WTC11 (cell line): ENCODE measurements at regions not wholly inside any gene's neighbourhood (a gene's known extent, or its start where the extent isn't known, plus 50 kb on each side); places are given as distances from the start of the nearest gene placed in this dataset.

Experiments used
- ATAC-seq: fragments of 200-7000 bp; cut with Tn5 transposase; 2 replicates; pipeline ENCODE4 v1.10.0; 2021; ENCODE audit warnings: mild to moderate bottlenecking, moderate library complexity
- CTCF ChIA-PET: fragments of 300-600 bp; sonication (Branson Sonifier 250); formaldehyde crosslinking; loops from one replicate; lab custom pipeline; 2021; ENCODE audit warnings: antibody characterized with exemption; lab: Charles Lee
- POLR2A ChIA-PET: fragments of 350-600 bp; sonication (Branson Sonifier 250); formaldehyde crosslinking; loops from one replicate; lab custom pipeline; 2021; ENCODE audit warnings: antibody characterized with exemption; lab: Charles Lee
- DNase-seq: peaks from one replicate; pipeline ENCODE4 v3.0.0; 2021; ENCODE audit warnings: low spot score
- H3K27ac Mint-ChIP-seq: 2 replicates; pipeline ENCODE4 v1.8.0; 2021; ENCODE audit warnings: mixed read lengths
- H3K27me3 Mint-ChIP-seq: 2 replicates; pipeline ENCODE4 v1.8.0; 2021; ENCODE audit warnings: low read depth, mild to moderate bottlenecking, moderate library complexity, mixed read lengths
- H3K36me3 Mint-ChIP-seq: 2 replicates; pipeline ENCODE4 v1.8.0; 2021; ENCODE audit warnings: mixed read lengths
- H3K4me1 Mint-ChIP-seq: 2 replicates; pipeline ENCODE4 v1.8.0; 2022; ENCODE audit warnings: mixed read lengths
- H3K4me3 Mint-ChIP-seq: 2 replicates; pipeline ENCODE4 v1.8.0; 2021; ENCODE audit warnings: mild to moderate bottlenecking, moderate library complexity, mixed read lengths
- H3K9me3 Mint-ChIP-seq: 2 replicates; pipeline ENCODE4 v1.8.0; 2021; ENCODE audit warnings: mixed read lengths
- AFF4 ChIP-seq: sonication (generic); formaldehyde crosslinking; IDR thresholded peaks from 2 replicates; pipeline ENCODE4 v1.8.1; 2023; ENCODE audit warnings: mild to moderate bottlenecking, missing genetic modification reagents, borderline replicate concordance
- CDX4 ChIP-seq: fragments of 250-450 bp; sonication (Bioruptor Pico); IDR thresholded peaks from 2 replicates; pipeline ENCODE4 v1.9.0; 2021; ENCODE audit warnings: moderate library complexity, mild to moderate bottlenecking, inconsistent platforms, borderline replicate concordance
- ELF4 ChIP-seq: sonication (generic); formaldehyde crosslinking; IDR thresholded peaks from 2 replicates; pipeline ENCODE4 v1.8.1; 2022; ENCODE audit warnings: low read depth, mild to moderate bottlenecking, moderate library complexity, missing genetic modification reagents
- ERG ChIP-seq: fragments of 250-450 bp; sonication (Bioruptor Pico); IDR thresholded peaks from 2 replicates; pipeline ENCODE4 v1.8.0; 2021; ENCODE audit warnings: mild to moderate bottlenecking
- HMGA2 ChIP-seq: fragments of 250-450 bp; sonication (Bioruptor Pico); IDR thresholded peaks from 2 replicates; pipeline ENCODE4 v1.4.0; 2021; ENCODE audit warnings: mild to moderate bottlenecking, moderate library complexity
- IRF1 ChIP-seq: sonication (generic); formaldehyde crosslinking; IDR thresholded peaks from 2 replicates; pipeline ENCODE4 v1.8.0; 2023; ENCODE audit warnings: missing genetic modification reagents
- NR2C2 ChIP-seq: sonication (generic); formaldehyde crosslinking; IDR thresholded peaks from 2 replicates; pipeline ENCODE4 v1.8.0; 2022; ENCODE audit warnings: mild to moderate bottlenecking, missing genetic modification reagents
- PRDM15 ChIP-seq: sonication (generic); formaldehyde crosslinking; IDR thresholded peaks from 2 replicates; pipeline ENCODE4 v1.8.0; 2022; ENCODE audit warnings: missing genetic modification reagents
- PRRX2 ChIP-seq: fragments of 250-450 bp; sonication (Bioruptor Pico); IDR thresholded peaks from 2 replicates; pipeline ENCODE4 v1.8.0; 2021; ENCODE audit warnings: mild to moderate bottlenecking
- RELA ChIP-seq: sonication (generic); formaldehyde crosslinking; IDR thresholded peaks from 2 replicates; pipeline ENCODE4 v1.8.1; 2022; ENCODE audit warnings: missing genetic modification reagents, mild to moderate bottlenecking, borderline replicate concordance
- USF1 ChIP-seq: sonication (generic); formaldehyde crosslinking; IDR thresholded peaks from 2 replicates; pipeline ENCODE4 v1.8.0; 2022; ENCODE audit warnings: mild to moderate bottlenecking, missing genetic modification reagents
- ZBTB21 ChIP-seq: sonication (generic); formaldehyde crosslinking; IDR thresholded peaks from 2 replicates; pipeline ENCODE4 v1.8.1; 2023; ENCODE audit warnings: mild to moderate bottlenecking, missing genetic modification reagents, borderline replicate concordance
- ZNF138 ChIP-seq: sonication (generic); formaldehyde crosslinking; conservative IDR thresholded peaks from 2 replicates; pipeline ENCODE4 v1.8.1; 2022; ENCODE audit warnings: mild to moderate bottlenecking, moderate library complexity, missing genetic modification reagents
- ZNF219 ChIP-seq: sonication (generic); formaldehyde crosslinking; IDR thresholded peaks from 2 replicates; pipeline ENCODE4 v1.8.0; 2023; ENCODE audit warnings: missing genetic modification reagents, mild to moderate bottlenecking, borderline replicate concordance
- ZNF232 ChIP-seq: sonication (generic); formaldehyde crosslinking; IDR thresholded peaks from 2 replicates; pipeline ENCODE4 v1.8.0; 2022; ENCODE audit warnings: mild to moderate bottlenecking, missing genetic modification reagents
- ZNF263 ChIP-seq: sonication (generic); formaldehyde crosslinking; IDR thresholded peaks from 2 replicates; pipeline ENCODE4 v1.8.1; 2022; ENCODE audit warnings: low read depth, mild to moderate bottlenecking, moderate library complexity, missing genetic modification reagents
- ZNF671 ChIP-seq: fragments of 250-450 bp; sonication (Bioruptor Pico); IDR thresholded peaks from 2 replicates; pipeline ENCODE4 v1.8.0; 2021; ENCODE audit warnings: mild to moderate bottlenecking
- TF ChIP-seq, protein P1 (sequence below): fragments of 250-450 bp; sonication (Bioruptor Pico); IDR thresholded peaks from 2 replicates; pipeline ENCODE4 v2.1.2; 2022; ENCODE audit warnings: mild to moderate bottlenecking, moderate library complexity

DNA sequence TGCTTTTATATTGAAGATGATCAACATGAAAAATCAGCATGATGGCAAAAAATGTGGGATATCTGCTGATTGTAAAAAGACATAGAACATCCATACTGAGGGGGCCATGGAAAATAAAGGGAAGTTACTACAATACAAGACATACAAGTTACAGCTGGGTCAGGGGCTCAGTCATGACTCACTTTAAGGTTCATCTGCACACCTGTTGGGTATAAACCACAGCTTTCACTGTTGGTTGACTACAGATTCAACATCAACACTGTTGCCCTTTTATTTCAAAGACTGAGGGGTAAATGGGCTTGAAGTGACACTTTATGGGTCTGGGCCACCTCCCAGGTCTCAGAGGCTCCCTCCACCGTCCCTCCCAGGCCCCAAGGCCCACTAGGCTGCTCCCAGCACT, 98.1 kb upstream of the IRS2 start (continued):
- no peak for TF ChIP-seq ZNF219 (CRISPR knock-in tag)
- TF ChIP-seq IRF1, result no peak

- Mint-ChIP-seq H3K27me3 (no peaks in the 10 kb centered on the region), H3K27ac (no peak overlapping the region), H3K9me3 (peaks cover 11% of the 10 kb centered on the region), H3K4me1 (no peaks in the 10 kb centered on the region), H3K4me3 (no peak overlapping the region), H3K36me3 (0 out of 2 replicates have a peak, but pooled peaks cover 5% of the 10 kb centered on the region)
- ChIA-PET CTCF (interaction anchor here (1.2 kb wide), 1 partner anchor 14 kb away, joined by 3 read pairs; no protein-coding TSS in a partner anchor), POLR2A (no interaction called here)
- no peak for DNase-seq
- no peak for ATAC-seq
- TF ChIP-seq RELA (CRISPR knock-in tag) (no peak), HMGA2 (no peak), ZBTB21 (no peak), ZNF263 (CRISPR knock-in tag) (no peak), NR2C2 (CRISPR knock-in tag) (no peak), ELF4 (no peak), IRF1 (no peak), USF1 (CRISPR knock-in tag) (no peak), ZNF138 (CRISPR knock-in tag) (no peak), PRDM15 (CRISPR knock-in tag) (no peak), ZNF671 (CRISPR knock-in tag) (no peak), PRRX2 (CRISPR knock-in tag) (no peak), ERG (no peak), CDX4 (CRISPR knock-in tag) (no peak), ZNF232 (CRISPR knock-in tag) (no peak), AFF4 (CRISPR knock-in tag) (no peak)
- TF ChIP-seq, protein P1, sequence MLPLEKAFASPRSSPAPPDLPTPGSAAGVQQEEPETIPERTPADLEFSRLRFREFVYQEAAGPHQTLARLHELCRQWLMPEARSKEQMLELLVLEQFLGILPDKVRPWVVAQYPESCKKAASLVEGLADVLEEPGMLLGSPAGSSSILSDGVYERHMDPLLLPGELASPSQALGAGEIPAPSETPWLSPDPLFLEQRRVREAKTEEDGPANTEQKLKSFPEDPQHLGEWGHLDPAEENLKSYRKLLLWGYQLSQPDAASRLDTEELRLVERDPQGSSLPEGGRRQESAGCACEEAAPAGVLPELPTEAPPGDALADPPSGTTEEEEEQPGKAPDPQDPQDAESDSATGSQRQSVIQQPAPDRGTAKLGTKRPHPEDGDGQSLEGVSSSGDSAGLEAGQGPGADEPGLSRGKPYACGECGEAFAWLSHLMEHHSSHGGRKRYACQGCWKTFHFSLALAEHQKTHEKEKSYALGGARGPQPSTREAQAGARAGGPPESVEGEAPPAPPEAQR (CRISPR knock-in tag), result no peak
Observed at GRCh38 chr13:109883181-109884180, 97.1 kb upstream of the IRS2 start.
